ENCODE measurements at regions not wholly inside any gene's neighbourhood (a gene's known extent, or its start where the extent isn't known, plus 50 kb on each side); places are given as distances from the start of the nearest gene placed in this dataset.

- TF ChIP-seq CTCF (IDR thresholded peaks at IDR 0.05) (no peak), POLR2A (IDR thresholded peaks at IDR 0.05) (no peak), POLR2AphosphoS5 (IDR thresholded peaks at IDR 0.05) (no peak), EP300 (IDR thresholded peaks at IDR 0.05; ENCODE audit: low read depth) (no peak)
Observed at GRCh38 chr2:116442418-116442817, 1372.1 kb upstream of the DDX18 start.

Data from transverse colon (tissue), 4 donors.